NOMO-1 treated with dmso at 0.1 percent for 144 hours (cell line): ENCODE measurements at regions not wholly inside any gene's neighbourhood (a gene's known extent, or its start where the extent isn't known, plus 50 kb on each side); places are given as distances from the start of the nearest gene placed in this dataset.

Experiments used
- DNase-seq: peaks from one replicate; lab custom pipeline; 2025; ENCODE audit not compliant: unreplicated experiment; lab: John Stamatoyannopoulos, UW

DNA sequence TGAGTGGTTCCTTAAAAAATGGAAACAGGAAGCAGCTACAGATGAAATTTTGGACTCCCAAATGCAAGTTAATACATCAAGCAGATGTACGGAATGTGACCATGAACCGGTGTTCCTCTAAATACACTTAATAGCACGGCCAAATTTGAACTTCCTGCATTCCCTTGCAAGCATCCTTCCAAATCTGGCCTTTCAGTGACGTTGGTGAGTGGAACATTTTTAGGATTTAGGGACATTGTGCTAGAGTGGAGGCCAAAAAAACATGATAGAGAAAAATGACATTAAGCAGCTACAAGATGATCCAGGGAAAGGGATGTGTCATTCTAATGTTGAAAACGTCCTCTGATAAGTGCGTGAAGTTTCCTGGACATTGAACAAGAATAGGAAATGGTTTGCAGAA is 62.1 kb downstream of the CTAGE1 start:
- no peak for DNase-seq

DNA sequence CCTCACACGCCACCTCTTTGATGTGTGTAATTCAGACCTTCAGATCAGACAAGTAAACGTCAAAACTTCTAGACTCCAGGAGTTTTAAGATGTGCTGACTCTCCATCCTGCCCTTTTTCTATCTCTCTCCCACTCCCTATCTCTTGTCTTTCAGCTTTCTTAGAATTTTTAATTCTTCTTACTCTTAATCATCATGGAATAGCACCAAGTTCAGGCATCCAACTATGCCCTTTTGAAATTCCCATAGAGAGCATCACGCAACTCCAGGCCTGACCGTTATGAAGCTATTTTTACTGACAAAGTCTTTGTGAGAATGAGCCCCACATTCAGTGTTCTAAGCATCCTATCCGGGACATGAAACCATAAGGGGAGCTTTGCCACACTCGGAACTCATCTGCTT is 62.6 kb downstream of the CTAGE1 start:
- DNase-seq, result no peak

DNA sequence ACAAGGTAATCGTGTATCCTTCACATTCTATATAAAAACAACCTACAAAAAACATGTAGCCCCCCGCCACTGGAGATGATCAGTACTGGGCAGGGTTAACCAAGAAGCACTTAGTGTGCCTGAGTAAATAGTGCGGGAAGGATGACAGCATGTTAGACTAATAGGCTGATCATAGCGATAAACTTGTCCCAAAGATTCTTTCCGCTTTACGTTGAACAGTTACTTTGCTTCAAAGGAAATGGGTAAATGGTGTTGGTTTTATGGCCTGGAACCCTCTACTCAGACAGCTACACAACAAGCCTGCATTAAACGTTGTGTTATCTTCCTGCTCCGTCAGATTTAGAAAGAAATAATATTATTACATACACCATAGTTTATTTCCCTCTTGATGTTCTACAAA is 67.7 kb downstream of the CTAGE1 start:
- no peak for DNase-seq

DNA sequence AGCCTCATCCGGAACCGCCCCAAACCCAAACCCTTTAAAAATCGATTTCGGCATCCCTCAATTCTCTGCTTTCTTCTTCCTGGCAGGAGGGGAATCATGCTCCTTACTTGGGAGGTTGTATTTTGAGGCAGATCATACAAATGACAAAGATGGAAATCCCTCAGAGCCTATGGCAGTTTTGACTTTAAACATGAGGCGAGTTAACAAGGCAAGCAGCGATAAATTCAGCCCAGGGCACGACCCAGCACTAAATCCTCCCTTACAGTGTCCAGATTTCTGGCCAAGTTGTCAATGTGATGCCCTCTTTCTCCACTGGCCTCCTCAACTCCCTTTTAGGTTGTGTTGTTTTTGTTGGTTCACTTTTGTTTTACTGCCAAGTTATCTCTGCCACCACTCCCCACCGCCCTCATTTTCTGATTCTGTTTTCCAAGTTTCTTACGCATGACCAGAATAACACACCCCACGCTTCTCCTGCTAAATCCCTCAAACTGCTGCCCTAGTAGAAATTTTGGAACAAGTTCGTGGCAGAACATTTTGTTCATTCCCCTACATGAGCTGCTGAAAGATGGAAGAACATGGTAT is 68.3 kb downstream of the CTAGE1 start:
- no peak for DNase-seq

DNA sequence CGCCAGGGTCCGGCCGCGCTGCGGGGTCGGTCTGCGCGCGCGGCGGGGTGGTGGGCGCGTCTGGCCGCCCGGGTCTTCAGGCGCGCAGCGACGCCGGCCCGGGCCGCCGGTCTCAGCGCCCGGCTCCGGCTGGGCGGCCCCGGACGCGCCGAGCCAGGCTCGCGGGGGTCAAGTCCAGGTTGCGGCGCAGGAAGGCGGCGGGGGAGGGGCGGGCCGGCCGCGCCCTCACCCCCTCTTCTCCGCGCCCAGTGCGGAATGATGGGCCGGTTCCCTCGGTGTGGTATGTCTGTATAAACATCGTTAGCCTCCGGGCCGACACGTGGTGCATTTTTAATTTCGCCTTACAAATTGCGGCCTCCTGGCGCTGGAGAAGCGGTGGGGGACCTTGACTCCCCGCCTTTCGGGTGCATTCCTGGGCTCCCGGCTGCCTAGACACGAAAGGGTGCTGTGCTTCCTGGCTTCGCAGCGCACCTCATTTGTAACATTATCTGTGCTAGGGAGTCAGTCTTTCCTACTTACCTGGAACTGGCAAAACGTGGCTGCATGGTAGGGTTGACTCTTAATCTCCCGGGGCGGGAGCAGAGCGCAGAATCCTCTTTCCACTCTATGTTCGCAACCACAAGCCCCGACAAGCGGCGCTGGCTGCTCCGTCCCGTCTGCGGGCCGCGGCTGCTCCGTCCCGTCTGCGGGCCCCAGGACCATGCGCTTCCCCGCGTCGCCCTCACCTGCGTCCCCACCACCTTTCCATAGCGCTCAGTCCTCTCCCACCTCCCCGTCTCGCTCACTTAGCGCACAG is 69.0 kb downstream of the CTAGE1 start:
- DNase-seq, result no peak

DNA sequence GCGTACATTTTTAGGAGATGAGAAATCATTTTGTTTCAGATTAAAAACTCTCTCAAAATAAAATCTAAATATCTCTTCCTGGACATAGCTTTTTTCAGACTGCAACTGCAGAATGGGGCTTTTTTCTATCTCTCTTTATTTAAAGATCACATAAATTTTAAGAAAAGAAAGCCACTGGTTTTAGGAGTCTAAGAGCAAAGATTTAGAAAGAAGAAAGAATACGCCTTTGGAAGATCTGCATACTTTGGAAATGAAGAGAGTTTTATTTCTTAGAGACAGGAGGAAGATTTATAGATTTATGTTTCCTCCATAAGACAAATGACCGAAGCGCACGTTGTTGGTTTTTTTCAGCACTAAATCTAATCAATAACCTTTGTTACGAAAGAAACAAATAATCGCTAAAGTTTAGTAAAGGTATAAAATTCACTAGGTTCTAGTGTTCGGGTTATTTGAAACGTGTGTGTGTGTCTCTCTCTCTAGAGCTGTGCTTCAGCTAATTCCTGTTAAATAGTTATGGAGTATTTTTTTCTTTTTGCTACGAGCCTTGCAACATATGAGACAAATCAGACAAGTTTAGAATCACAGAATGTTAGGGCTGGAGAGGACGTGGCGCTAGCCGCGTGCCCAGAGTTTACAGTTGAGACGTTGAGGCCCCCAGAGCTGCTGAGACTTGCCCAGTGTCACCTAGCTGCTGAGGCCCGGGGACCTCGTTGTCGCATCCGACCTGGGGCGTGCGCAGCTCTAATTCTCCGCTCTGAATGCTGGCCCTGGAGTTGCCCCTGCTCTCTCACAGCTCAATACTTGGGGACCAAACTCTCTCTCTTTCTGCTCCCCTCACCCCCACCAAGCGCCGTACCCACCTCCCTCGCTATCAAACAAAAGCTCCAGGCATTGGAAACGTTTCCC is 69.9 kb downstream of the CTAGE1 start:
- DNase-seq, result no peak

DNA sequence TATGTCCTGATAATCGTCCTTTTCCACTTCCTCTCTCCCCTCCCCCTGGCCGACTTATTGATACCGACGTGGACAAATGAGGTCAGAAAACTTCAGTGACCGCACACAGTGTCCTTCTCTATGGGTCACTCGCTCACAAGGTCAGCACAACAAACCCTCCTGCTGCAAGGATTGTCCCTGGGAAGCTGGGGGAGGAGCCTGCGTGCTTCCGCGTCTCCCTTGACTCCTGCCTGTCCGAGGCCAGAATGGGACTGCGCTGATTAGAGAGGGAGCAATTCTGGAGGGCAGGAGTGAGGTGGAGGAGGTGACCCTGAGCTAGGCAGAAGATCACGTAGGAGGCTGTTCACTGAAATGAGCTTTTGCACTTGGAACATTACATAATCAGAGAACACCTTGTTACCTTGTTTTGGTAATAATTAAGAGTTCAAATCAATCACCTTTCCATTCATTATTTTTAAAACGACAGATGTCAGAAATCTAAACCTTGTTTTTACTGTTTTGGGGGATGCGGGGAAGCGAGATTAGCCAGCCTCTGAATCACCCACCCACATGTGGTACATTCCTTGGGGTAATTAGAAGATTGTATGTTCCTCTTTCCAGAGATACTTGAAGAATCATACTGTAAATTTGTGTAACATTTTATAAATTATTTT is 70.6 kb downstream of the CTAGE1 start:
- no peak for DNase-seq

DNA sequence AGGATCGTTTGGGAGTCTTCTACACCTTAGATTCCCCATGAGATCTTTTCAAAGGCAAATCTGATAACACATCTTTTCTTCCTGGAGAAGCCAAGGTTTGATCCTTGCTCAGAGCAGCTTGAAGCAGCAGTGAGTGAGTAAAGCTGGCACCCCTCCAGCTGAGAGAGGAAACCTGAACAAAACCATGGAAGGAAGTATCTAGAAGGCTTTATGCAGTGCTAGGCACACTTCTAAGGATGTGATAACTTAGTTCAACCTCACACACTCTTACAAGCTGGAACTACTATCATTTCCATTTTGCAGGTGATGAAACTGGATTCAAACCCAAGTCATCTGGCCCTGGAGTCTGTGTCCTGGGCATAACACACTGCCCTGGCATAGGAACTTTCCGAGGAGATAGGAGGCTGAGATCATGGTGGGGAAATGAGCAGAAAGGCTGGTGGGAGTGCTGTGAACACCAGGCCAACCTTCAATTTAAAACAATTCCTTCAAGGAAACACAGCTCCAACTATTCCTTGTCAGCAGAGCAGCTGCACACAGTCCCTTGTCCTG is 71.2 kb downstream of the CTAGE1 start:
- no peak for DNase-seq

DNA sequence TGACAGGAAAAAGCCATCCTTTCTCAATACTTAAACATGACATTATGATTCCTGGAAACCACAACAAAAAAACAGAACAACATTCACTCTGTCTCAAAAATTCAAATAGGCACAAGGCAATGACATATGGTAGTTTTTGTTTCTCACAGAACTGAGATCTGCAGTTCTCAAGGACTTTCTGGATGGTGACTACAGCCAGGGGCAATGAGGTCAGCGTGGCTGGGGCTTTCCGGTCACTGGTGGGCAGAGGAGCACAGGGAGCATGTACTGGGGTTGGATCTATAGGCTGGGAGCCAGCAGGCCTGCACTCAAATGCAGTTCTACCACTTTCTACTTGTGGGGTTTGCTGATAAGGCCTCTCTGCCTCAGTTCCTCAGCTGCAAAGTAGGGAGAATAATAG is 72.0 kb downstream of the CTAGE1 start:
- DNase-seq, result no peak

DNA sequence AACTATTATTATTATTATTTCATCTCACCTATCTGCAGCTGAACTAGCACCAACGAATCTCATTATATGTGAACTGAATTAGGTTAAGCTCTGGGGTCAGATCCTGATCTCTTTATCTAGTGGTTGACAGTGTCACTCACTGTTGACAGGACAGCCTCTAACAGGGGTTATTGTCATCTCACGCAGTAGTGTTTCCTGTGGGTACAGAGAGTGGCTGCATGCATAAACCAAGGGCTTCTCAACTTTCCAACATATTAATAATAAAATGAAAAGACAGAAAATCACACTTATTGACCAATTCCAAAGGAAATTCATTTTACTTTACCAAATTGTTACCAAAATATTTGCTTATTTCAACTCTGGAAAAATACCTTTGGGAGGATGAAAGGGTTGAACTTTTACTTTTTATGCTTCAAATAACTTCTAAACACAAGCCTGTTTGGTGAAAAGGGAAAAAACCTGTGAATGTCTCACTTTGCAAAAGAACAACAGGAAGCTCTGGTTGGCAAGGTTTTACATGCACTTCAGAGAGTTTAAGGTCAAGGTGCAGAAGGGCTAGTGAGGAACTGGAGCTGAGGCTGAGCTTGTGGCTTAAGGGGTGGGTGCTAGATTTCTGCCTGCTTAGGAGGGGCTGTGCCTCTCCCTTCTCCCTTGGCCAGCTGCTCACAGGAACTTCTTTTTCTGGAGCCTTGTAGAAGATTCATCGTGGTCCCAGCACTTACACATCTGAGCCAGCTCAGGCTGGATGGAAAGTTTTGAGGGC is 72.6 kb downstream of the CTAGE1 start:
- DNase-seq, result peak; percentile 40

DNA sequence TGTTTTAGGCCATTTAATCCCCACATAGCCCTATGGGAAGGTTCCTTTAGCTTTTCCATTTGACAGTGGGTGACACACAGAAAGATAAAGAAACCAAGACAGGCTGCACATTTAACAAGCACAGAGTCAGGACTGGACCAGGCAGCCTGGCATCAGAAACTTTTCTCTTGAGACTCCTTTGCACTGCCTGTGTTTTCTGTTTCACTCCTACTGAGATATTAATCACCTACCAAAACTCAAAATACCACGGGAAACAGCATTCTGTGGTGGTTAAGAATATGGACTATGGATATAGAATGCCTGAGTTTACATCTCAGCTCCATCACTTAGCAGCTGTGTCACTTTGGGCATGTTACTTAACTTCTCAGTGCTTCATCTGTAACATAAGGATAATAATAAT is 73.3 kb downstream of the CTAGE1 start:
- DNase-seq, result no peak

DNA sequence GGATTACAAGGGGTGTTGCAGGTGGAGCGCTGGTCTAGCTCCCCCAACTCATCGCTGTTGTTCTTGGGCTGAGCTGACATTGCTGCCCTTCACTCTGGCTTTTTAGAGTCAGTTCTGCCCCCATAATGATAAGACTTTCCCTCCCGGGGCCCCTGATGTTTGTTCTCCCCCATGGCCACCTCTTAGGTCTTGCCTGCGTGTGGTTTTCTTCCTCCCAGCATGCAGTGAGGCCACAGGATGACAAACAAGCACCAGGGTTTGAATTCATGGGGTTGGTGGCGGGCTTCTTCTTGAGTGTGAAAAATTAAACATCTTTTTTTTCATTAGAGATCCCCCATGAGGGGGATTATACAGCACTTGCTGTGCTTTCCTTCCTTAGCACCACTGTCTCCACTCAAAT is 74.1 kb downstream of the CTAGE1 start:
- no peak for DNase-seq

DNA sequence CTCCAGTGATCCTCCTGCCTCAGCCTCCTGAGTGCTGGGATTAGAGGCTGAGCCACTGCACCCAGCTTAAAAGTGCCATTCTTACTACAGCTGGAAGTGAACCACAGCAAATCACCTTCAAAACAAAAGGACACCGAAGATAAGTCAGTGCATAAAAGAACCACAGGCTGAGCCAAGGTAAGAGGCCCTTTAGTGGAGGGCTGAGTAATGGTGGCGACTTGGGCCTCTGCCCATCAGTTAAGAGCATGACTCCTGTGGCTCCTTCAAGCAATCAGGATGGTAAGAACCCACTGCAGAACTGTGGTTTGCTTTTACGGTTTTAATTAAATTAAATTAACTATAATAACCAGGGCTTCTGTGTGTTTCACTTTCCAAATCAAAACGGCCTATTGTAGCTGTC is 75.1 kb downstream of the CTAGE1 start:
- DNase-seq, result no peak

DNA sequence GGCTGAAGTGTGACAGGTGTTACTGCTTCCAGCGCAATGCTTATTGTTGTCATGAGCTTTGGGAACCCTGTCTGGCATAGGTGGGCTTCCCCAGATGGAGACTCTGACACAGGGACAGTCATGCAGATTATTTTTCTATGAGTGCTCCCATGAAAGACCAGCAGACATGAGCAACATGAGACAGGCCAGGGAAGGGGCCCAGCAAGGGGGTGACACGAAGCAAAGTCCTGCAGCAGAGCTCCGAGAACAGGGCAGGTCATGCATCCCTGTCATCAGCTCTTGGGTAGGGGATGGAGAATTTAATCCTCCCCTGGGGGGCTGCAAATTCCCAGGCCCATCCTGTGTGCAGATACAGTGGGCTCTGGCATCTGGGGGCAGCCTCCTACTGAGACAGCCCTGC is 77.4 kb downstream of the CTAGE1 start:
- no peak for DNase-seq

DNA sequence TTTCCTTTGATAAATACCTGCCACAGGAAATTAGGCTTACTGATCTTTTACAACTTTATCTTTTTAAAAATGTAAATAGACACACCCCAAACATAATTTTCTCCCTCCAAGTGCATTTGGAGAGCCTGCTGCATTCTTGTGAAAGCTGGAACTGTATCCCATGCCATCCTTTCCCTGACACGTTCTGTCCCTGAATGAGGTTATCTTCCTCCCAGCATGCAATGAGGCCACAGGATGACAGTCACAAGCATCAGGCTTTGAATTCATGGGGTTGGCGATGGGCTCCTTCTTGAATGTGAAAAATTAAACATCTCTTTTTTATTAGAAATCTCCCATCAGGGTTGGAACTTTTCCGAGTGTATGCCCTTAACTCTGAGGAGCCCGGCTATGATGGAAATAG is 77.8 kb downstream of the CTAGE1 start:
- no peak for DNase-seq

DNA sequence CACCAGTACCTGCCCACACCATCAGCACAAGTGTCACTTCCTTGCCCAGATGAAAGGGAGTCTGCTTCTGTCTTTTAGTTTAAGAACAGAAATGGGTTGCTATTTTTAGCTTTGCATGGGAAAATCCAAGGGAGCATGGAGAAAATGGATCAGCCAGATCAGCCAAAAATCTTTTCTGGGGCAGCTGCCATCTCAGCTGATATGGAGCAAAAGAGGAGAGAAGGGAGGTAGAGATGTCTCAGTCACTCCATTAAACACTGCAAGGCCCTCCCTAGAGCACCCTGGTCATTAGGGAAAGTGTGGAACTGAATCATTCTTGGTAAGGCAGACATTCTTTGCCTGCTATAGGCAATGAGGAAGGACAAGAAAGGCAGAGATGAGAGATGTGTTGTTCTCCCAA is 79.9 kb downstream of the CTAGE1 start:
- no peak for DNase-seq

DNA sequence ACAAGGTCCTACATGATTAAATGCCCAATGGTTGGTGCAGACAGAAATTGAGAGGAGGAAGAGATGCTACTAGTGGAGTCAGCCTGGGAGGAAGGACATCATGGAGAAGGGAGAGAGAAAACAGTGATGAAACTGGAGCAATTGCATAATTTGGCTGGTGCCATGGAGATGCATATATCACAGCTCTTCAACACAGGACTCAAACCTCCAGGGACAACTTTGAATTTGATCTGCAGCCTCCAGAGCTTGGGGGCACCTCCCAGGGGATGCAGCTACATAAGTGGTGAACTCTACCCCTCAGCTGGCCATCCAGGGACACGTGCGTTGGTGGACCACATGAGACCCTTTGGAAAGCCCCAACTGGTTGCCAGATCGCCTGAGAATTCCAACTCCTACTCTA is 80.4 kb downstream of the CTAGE1 start:
- DNase-seq, result no peak

DNA sequence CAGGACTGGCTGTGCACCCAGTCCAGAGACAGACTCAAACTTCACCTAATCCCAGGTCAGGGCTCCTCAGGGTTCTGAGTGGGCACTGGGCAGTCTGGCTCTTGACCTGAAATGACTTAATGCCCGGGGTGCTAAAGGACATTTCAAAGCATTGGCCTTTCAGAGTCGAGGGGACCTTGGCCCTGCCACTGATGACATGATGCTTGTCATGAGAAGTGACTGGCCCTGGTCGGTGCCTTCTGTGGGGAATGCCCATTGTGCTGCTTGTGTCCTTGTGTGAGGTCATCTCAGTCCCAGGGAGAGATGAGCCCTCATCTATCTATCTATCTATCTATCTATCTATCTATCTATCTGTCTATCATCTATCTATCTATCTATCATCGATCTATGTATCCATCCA is 81.3 kb downstream of the CTAGE1 start:
- no peak for DNase-seq

DNA sequence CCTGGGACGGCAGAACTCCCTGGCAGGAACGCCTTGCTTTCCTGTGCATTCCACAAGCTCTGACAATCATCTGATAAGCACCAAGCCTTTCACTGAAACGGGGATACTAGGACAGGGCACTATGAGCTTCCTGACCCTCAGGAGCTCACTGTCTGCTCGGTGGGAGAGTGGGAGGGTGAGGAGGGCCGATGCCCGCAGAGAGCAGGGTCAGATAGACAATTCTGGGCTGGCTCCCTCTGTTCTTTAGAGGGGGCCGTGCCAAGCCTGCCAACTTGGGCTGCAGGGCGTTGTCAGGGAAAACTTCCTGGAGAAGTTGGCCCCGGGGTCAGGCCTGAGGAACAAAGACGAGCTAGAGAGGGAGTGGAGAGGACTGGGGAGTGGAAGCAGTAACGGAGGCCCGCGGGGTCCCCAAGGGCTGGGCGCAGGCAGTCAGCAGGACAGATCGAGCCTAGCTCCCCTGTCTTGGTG is 82.0 kb downstream of the CTAGE1 start:
- no peak for DNase-seq

DNA sequence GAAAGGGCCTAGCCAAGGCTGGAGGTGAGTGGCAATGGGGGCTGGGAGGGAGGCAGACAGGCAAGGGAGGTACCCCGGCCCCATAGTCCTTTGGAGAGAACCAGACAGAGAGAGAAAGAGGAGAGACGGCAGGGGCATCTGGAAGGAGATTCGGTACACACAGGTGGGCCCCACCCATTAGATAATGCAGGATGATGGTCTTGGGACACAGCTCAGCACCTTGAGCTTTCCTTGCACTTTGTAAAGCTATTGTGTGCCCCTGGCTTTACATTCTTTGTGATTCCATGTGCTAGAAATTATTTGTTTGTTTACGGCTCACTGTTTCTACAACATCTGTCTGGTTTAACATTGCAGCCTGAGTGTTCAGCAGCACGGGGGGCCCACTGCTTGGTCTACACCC is 83.1 kb downstream of the CTAGE1 start:
- DNase-seq, result no peak
